K562 (cell line): ENCODE measurements at regions not wholly inside any gene's neighbourhood (a gene's known extent, or its start where the extent isn't known, plus 50 kb on each side); places are given as distances from the start of the nearest gene placed in this dataset.

Experiments used
- ARNT ChIP-seq, 2 experiments: fragments of 450-650 bp; IDR thresholded peaks; 2 replicates each; pipeline ENCODE4 v1.6.1; 2016; ENCODE audit warnings: mild to moderate bottlenecking in 1 of 2
- ATF6 ChIP-seq: sonication (generic); formaldehyde crosslinking; IDR thresholded peaks from 2 replicates; pipeline ENCODE4 v1.4.0; 2020; ENCODE audit warnings: mild to moderate bottlenecking, missing genetic modification reagents
- ATF7 ChIP-seq: fragments of 450-650 bp; IDR thresholded peaks from 2 replicates; pipeline ENCODE4 v1.7.1; 2014; ENCODE audit warnings: mild to moderate bottlenecking, moderate library complexity
- E4F1 ChIP-seq: fragments of 250-450 bp; sonication (Bioruptor Pico); IDR thresholded peaks from 2 replicates; pipeline ENCODE4 v1.5.0; 2021; ENCODE audit warnings: mild to moderate bottlenecking, borderline replicate concordance
- EP300 ChIP-seq: IDR thresholded peaks from 2 replicates; pipeline ENCODE4 v1.6.1; 2012; ENCODE audit warnings: low read length, improper control_type of control experiment
- PHTF2 ChIP-seq: fragments of 250-450 bp; sonication (Bioruptor Pico); IDR thresholded peaks from 2 replicates; pipeline ENCODE4 v1.5.0; 2021; ENCODE audit warnings: mild to moderate bottlenecking
- SNRNP70 ChIP-seq: fragments of 200-400 bp; formaldehyde crosslinking; optimal IDR thresholded peaks from 2 replicates; pipeline ENCODE3; 2017; ENCODE audit warnings: low read depth, low read length
- SREBF2 ChIP-seq: sonication (generic); formaldehyde crosslinking; IDR thresholded peaks from 2 replicates; pipeline ENCODE4 v1.4.0; 2020; ENCODE audit warnings: mild to moderate bottlenecking, missing genetic modification reagents
- ZBTB5 ChIP-seq: fragments of 450-650 bp; IDR thresholded peaks from 2 replicates; pipeline ENCODE4 v1.6.1; 2017; ENCODE audit warnings: antibody characterized with exemption
- ZFP30 ChIP-seq: fragments of 250-450 bp; sonication (Bioruptor Pico); IDR thresholded peaks from 2 replicates; pipeline ENCODE4 v1.8.0; 2022; ENCODE audit warnings: moderate library complexity, mild to moderate bottlenecking, inconsistent platforms, borderline replicate concordance
- ZKSCAN8 ChIP-seq: fragments of 200-800 bp; sonication (Bioruptor generic); IDR thresholded peaks from 2 replicates; pipeline ENCODE4 v1.6.1; 2016; ENCODE audit warnings: missing genetic modification characterization, missing compliant biosample characterization
- ZMIZ1 ChIP-seq, 2 experiments: fragments of 150-350 bp in 1 of 2; IDR thresholded peaks; 2 replicates each; pipeline ENCODE4 v1.6.1; 2012 to 2016; ENCODE audit warnings: low read depth in 2 of 2, low read length in 2 of 2, mild to moderate bottlenecking in 1 of 2, moderate library complexity in 1 of 2
- ZNF197 ChIP-seq: fragments of 200-800 bp; sonication (Bioruptor generic); IDR thresholded peaks from 2 replicates; pipeline ENCODE4 v1.6.1; 2016; ENCODE audit warnings: low read depth, missing genetic modification characterization, missing compliant biosample characterization
- ZNF239 ChIP-seq: fragments of 250-450 bp; sonication (Bioruptor Pico); IDR thresholded peaks from 2 replicates; pipeline ENCODE4 v1.4.0; 2020; ENCODE audit warnings: mild to moderate bottlenecking
- ZNF24 ChIP-seq: fragments of 450-650 bp; IDR thresholded peaks from 2 replicates; pipeline ENCODE4 v1.6.1; 2016
- ZNF764 ChIP-seq: fragments of 250-450 bp; sonication (Bioruptor Pico); IDR thresholded peaks from 2 replicates; pipeline ENCODE4 v1.4.0; 2020; ENCODE audit warnings: low read depth, mild to moderate bottlenecking, moderate library complexity

- no peak for TF ChIP-seq ZMIZ1 (IDR thresholded peaks at IDR 0.05; ENCODE audit: low read depth in 2 of 2, low read length in 2 of 2)
- TF ChIP-seq ZNF764 (CRISPR knock-in tag), result no peak
- TF ChIP-seq E4F1 (CRISPR knock-in tag), result no peak
- TF ChIP-seq ARNT (IDR thresholded peaks at IDR 0.05), result no peak
- TF ChIP-seq ZKSCAN8, result no peak
- no peak for TF ChIP-seq ZNF24
- TF ChIP-seq ZBTB5, result no peak
- no peak for TF ChIP-seq ATF6 (CRISPR knock-in tag)
- TF ChIP-seq ZNF239 (CRISPR knock-in tag), result no peak
- TF ChIP-seq ZNF197 (CRISPR knock-in tag), result no peak
- TF ChIP-seq PHTF2 (CRISPR knock-in tag), result no peak
- TF ChIP-seq ZFP30 (CRISPR knock-in tag), result no peak
- TF ChIP-seq SREBF2 (CRISPR knock-in tag), result no peak
- peak; percentile 71 for TF ChIP-seq ATF7
- no peak for TF ChIP-seq EP300
- no peak for TF ChIP-seq SNRNP70
Measured at GRCh38 chr12:126772171-126772864, 1494.7 kb upstream of the TMEM132C start (continued).
